Forelimb muscle (tissue), 1 donor: ENCODE measurements at regions not wholly inside any gene's neighbourhood (a gene's known extent, or its start where the extent isn't known, plus 50 kb on each side); places are given as distances from the start of the nearest gene placed in this dataset.
"Not testable (repeated sequence)": the region's sequence is repeated elsewhere in the genome, so short reads cannot be mapped to it uniquely, and the experiment has no call there.

Experiments used
- DNase-seq: peaks from one replicate; pipeline ENCODE4 v3.0.0-alpha.2; 2013; ENCODE audit warnings: low read depth

GRCh38 chr20:22949331-22950109, 85.6 kb upstream of the SSTR4 start:
- no peak for DNase-seq

GRCh38 chr20:22951966-22952365, 83.1 kb upstream of the SSTR4 start:
- DNase-seq: no peak

GRCh38 chr20:22954661-22955060, 80.5 kb upstream of the SSTR4 start:
- DNase-seq: no peak

DNA sequence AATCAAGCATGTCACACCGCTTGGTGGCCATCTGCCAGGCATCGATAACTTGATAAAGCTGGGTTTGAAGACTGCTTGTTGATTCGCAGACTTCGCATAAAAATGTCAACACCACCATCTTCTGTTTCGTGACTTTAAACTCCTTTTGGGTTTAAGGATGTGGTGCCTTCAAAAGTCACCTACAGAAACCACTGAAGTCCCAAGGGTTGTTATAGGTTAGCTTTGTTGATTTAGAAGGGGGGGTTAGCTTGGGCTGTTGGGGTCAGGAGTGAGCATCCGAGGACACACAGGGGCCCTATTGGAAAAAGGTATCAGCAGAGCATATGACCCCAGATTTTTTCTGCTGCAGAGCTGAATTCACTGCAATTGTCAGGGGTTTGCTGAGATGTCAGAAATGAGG, 76.7 kb upstream of the SSTR4 start:
- no peak for DNase-seq

GRCh38 chr20:22962567-22963439, 72.3 kb upstream of the SSTR4 start:
- DNase-seq: no peak

DNA sequence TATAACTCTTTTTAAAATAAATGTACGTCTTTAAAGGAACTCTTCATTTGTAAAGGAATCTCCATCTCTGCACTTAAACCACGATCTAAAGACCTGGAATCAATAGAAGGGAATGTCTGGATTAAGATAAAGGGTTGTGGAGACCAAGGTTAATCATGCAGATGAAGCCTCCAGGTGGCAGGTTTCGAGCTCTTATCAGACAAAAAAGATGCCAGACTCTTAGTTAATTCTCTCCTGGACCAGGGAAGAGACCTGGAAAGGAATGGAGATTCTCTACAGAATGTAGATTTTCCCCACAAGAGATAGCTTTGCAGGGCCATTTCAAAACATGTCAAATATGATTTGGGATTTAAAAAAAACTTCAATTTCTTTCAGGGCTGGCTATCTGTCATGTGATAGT, 71.5 kb upstream of the SSTR4 start:
- no peak for DNase-seq

- DNase-seq: no peak
Measured at GRCh38 chr20:22966787-22967464, 68.2 kb upstream of the SSTR4 start.

DNA sequence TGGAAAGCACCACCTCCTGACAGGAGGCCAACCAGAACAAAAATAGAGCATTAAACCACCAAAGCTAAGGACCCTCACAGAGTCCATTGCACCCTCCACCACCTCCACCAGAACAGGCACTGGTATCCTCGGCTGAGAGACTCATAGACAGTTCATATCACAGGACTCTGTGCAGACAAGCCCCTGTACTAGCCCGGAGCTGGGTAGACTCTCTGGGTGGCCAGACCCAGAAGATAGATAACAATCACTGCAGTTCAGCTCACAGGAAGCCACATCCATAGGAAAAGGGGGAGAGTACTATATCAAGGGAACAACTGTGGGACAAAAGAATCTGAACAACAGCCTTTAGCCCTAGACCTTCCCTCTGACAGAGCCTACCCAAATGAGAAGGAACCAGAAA, 67.4 kb upstream of the SSTR4 start:
- not testable (repeated sequence) for DNase-seq

DNA sequence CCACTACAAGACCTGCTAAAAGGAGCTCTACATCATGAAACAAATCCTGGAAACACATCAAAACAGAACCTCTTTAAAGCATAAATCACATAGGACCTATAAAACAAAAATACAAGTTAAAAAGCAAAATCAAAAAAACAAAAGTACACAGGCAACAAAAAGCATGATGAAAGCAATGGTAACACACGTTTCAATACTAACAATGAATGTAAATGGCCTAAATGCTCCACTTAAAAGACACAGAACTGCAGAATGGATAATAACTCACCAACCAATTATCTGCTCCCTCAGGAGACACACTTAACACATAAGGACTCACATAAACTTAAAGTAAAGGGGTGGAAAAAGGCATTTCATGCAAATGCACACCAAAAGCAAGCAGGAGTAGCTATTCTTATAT, 66.1 kb upstream of the SSTR4 start:
- not testable (repeated sequence) for DNase-seq

DNA sequence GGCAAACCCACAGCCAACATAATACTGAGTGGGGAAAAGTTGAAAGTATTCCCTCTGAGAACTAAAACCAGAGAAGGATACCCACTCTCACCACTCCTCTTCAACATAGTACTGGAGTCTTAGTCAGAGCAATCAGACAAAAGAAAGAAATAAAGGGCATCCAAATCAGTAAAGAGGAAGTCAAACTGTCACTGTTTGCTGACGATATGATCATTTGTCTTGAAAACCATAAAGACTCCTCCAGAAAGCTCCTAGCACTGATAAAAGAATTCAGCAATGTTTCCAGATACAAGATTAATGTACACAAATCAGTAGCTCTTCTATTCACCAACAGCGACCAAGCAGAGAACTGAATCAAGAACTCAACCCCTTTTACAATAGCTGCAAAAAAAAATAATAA, 64.0 kb upstream of the SSTR4 start:
- not testable (repeated sequence) for DNase-seq

DNA sequence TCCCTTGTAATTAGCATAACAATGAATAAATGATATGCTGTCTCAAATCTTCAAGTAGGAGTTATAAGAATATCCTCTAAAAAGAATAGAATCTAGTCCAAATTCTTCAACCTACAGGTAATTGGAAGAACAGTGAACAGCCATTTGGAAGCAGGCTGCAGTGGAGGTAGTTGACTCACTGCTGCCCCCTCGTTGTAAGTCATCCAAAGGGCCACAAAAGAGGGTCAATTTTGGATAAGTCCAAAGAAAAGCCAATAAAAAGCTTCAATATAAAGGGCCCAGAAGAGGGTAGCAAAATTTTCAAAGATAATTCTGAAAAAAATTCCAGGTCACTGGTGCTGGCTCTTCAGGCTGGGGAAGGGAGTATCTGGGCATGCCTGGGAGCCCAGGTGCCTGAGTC, 60.8 kb upstream of the SSTR4 start:
- no peak for DNase-seq

DNA sequence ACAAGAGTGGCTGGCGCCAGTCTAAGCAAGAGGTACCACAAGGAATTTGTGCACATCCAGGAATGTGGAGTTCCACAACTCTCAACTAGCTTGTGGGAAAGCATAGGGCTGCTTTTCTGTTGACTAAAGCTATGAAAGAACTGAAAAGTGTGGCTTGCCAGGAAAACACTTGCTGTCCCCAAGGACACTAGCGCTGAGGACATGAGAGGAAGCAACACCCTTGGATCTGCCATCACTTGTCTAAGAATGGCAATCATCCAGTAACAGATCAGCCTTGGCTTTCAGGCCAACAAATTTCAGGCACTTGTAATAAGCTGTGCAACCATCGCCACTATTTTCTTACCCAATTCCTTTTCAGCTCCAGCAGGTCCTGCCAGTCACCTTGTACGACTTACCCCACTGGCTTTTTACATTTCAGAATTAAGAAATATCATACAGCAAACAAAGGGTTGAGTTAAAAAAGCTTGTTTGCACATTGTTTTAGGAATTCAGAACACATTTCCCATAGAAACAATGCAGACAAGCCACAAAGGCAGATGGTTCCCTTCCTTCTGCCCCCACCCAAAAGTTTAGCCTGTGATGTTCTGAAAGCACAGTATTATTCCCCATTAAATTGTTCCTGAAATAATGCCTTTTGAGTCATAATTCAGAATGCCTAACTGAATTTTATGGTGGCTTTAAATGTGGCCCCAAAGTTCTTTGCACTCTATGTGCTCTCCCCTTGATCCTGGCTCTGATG, 57.9 kb upstream of the SSTR4 start:
- peak; percentile 34 for DNase-seq

DNA sequence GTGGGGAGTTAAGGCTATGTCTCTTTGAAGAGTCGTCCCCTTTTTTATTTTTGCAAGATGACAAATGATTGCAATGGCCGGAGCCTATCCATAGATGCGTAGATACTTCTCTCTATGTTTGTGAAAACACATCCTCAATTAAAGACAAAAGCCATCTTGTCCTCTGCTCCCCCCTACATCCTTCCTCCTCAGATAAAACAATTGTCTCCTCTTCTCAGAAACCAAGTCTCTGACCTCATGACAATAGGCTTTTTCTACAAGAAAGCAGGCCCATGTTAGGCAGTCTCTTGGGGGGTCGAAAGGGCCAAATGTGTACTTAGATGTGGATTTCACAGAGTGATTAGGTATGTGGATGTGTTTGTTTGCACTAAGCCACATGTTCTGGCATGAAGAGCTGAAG, 51.1 kb upstream of the SSTR4 start:
- no peak for DNase-seq

- no peak for DNase-seq
Measured at GRCh38 chr20:22984606-22985005, 50.5 kb upstream of the SSTR4 start.

DNA sequence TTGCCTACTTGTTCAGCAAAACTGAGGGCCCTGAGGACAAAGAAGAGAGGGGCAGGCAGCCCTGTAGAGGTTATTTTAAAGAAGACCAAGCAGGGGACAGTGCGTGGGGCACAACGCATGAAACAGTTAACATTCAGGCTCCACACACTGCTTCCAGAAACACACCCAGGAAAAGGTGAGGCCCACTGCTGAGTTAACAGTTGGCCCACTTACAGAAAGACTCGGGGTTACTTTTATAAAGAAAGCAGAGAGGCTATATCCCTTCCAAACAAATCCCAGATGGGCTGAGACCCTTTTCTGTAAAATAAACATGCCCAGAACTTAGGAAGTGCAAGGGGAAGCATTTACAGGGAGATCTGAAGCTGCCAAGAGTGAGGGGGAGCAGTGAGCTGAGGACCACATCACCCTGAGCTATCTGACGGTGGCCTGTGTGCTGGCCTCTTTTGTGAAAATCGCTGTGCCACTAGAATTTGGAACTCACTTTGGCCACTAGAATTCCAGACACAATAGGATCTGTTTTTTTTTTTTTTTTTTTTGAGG, 49.8 kb upstream of the SSTR4 start:
- no peak for DNase-seq
